SK-N-SH (cell line): ENCODE measurements at regions not wholly inside any gene's neighbourhood (a gene's known extent, or its start where the extent isn't known, plus 50 kb on each side); places are given as distances from the start of the nearest gene placed in this dataset.
A peak's percentile ranks its signal among the peaks of the same experiment; 100 is the strongest.

Source experiments
- CTCF ChIA-PET: fragments of 300-600, 350-600 bp; formaldehyde crosslinking; extraction: SDS; loops from one replicate; lab custom pipeline; 2021; lab: Yijun Ruan, JAX
- POLR2A ChIA-PET: fragments of 350-600 bp; sonication (Branson Sonifier 250); formaldehyde crosslinking; extraction: SDS; loops from one replicate; lab custom pipeline; 2020; ENCODE audit warnings: antibody characterized with exemption, inconsistent platforms; lab: Yijun Ruan, JAX
- DNase-seq: peaks from one replicate; pipeline ENCODE4 v3.0.0; 2012
- H2AFZ ChIP-seq: fragments of 200-600 bp; sonication (generic); 2 replicates; pipeline ENCODE4 v1.8.1; 2016; ENCODE audit warnings: antibody characterized with exemption, mild to moderate bottlenecking, low read depth
- H3F3A ChIP-seq: fragments of 200-600 bp; sonication (generic); replicated peaks from 2 replicates; pipeline ENCODE3; 2016; ENCODE audit warnings: antibody characterized with exemption, mild to moderate bottlenecking; ENCODE audit not compliant: insufficient read depth
- H3K27ac ChIP-seq, 2 experiments: fragments of 200-500 bp in 1 of 2; fragments of 200-600 bp in 1 of 2; sonication (Bioruptor generic) in 1 of 2; sonication (generic), shearing (Covaris generic) in 1 of 2; 2 replicates each; pipeline versions ENCODE4 v1.5.1 to v1.6.1; 2014 to 2016; ENCODE audit warnings: low read depth in 2 of 2, inconsistent platforms in 1 of 2, low read length in 1 of 2, mild to moderate bottlenecking in 1 of 2, mixed read lengths in 1 of 2
- H3K27me3 ChIP-seq: fragments of 200-600 bp; sonication (generic), shearing (Covaris generic); 2 replicates; pipeline ENCODE4 v1.6.1; 2016; ENCODE audit warnings: mixed run types; ENCODE audit not compliant: insufficient read depth
- H3K36me3 ChIP-seq, 2 experiments: fragments of 200-500 bp in 1 of 2; fragments of 200-600 bp in 1 of 2; sonication (Bioruptor generic) in 1 of 2; sonication (generic) in 1 of 2; replicated peaks in 1 of 2; 2 replicates each; pipeline versions ENCODE3 to v1.5.1; 2014 to 2016; ENCODE audit warnings: low read length in 1 of 2, mild to moderate bottlenecking in 1 of 2; ENCODE audit not compliant: insufficient read depth in 2 of 2, control insufficient read depth in 1 of 2
- H3K4me1 ChIP-seq, 2 experiments: fragments of 200-500 bp in 1 of 2; fragments of 200-600 bp in 1 of 2; sonication (Bioruptor generic) in 1 of 2; sonication (generic), shearing (Covaris generic) in 1 of 2; 2 replicates each; pipeline versions ENCODE4 v1.5.1 to v1.6.1; 2014 to 2016; ENCODE audit warnings: low read depth in 1 of 2, low read length in 1 of 2, mixed run types in 1 of 2; ENCODE audit not compliant: insufficient read depth in 2 of 2, control insufficient read depth in 1 of 2
- H3K4me2 ChIP-seq: fragments of 200-600 bp; sonication (generic), shearing (Covaris generic); 2 replicates; pipeline ENCODE4 v1.6.1; 2017; ENCODE audit warnings: mixed run types
- H3K4me3 ChIP-seq, 2 experiments: fragments of 200-500 bp in 1 of 2; fragments of 200-600 bp in 1 of 2; sonication (Bioruptor generic) in 1 of 2; sonication (generic), shearing (Covaris generic) in 1 of 2; 2 replicates each; pipeline versions ENCODE4 v1.5.1 to v1.8.1; 2014 to 2016; ENCODE audit warnings: low read depth in 2 of 2, inconsistent platforms in 1 of 2, low read length in 1 of 2, mild to moderate bottlenecking in 1 of 2, mixed read lengths in 1 of 2, moderate library complexity in 1 of 2
- H3K79me2 ChIP-seq: fragments of 200-600 bp; sonication (generic); 2 replicates; pipeline ENCODE4 v1.8.1; 2017; ENCODE audit warnings: mild to moderate bottlenecking; ENCODE audit not compliant: insufficient read depth
- H3K9ac ChIP-seq: fragments of 200-600 bp; sonication (generic); 2 replicates; pipeline ENCODE4 v1.6.1; 2017; ENCODE audit warnings: mixed run types
- H3K9me2 ChIP-seq: fragments of 200-600 bp; sonication (generic); 2 replicates; pipeline ENCODE4 v1.6.1; 2017; ENCODE audit warnings: mixed run types
- H3K9me3 ChIP-seq: fragments of 200-600 bp; sonication (generic); 2 replicates; pipeline ENCODE4 v1.6.1; 2017; ENCODE audit warnings: mixed run types, mild to moderate bottlenecking, moderate library complexity
- H4K20me1 ChIP-seq: fragments of 200-600 bp; sonication (generic); 2 replicates; pipeline ENCODE4 v1.6.1; 2017; ENCODE audit warnings: mild to moderate bottlenecking, mixed run types; ENCODE audit not compliant: insufficient read depth
- CHD2 ChIP-seq: fragments of 150-350 bp; IDR thresholded peaks from 2 replicates; pipeline ENCODE4 v1.6.1; 2018; ENCODE audit warnings: low read length; ENCODE audit not compliant: partially characterized antibody
- CTCF ChIP-seq: fragments of 200-600 bp; sonication (generic); IDR thresholded peaks from 2 replicates; pipeline ENCODE4 v1.6.1; 2017; ENCODE audit warnings: antibody characterized with exemption, mild to moderate bottlenecking, moderate library complexity
- ELF1 ChIP-seq: IDR thresholded peaks from 2 replicates; pipeline ENCODE4 v1.4.0; 2012
- EP300 ChIP-seq, 2 experiments: IDR thresholded peaks; 2 replicates each; pipeline versions ENCODE4 v1.4.0 to v1.6.1; 2012; ENCODE audit warnings: borderline replicate concordance in 1 of 2, low read depth in 1 of 2, low read length in 1 of 2
- EZH2phosphoT487 ChIP-seq: fragments of 200-600 bp; sonication (generic); IDR thresholded peaks from 2 replicates; pipeline ENCODE4 v1.6.1; 2017; ENCODE audit warnings: low read depth, mixed run types, mild to moderate bottlenecking, antibody characterized with exemption, moderate library complexity, borderline replicate concordance
- FOXJ3 ChIP-seq: sonication (generic); formaldehyde crosslinking; IDR thresholded peaks from 2 replicates; pipeline ENCODE4 v1.5.1; 2020; ENCODE audit warnings: mild to moderate bottlenecking, missing genetic modification reagents
- FOXM1 ChIP-seq: IDR thresholded peaks from 2 replicates; pipeline ENCODE4 v1.4.0; 2012; ENCODE audit warnings: low read depth, mild to moderate bottlenecking
- GABPA ChIP-seq: IDR thresholded peaks from 2 replicates; pipeline ENCODE4 v1.4.0; 2012; ENCODE audit warnings: low read depth, mild to moderate bottlenecking
- GATA2 ChIP-seq: sonication (generic); formaldehyde crosslinking; IDR thresholded peaks from 2 replicates; pipeline ENCODE4 v1.5.0; 2020; ENCODE audit warnings: mild to moderate bottlenecking, missing genetic modification reagents
- IRF3 ChIP-seq: fragments of 150-350 bp; IDR thresholded peaks from 2 replicates; pipeline ENCODE4 v1.6.1; 2016; ENCODE audit warnings: mild to moderate bottlenecking, low read depth, low read length
- MAX ChIP-seq: IDR thresholded peaks from 2 replicates; pipeline ENCODE4 v1.4.0; 2012; ENCODE audit warnings: low read depth
- NRF1 ChIP-seq: IDR thresholded peaks from 2 replicates; pipeline ENCODE4 v1.6.1; 2012; ENCODE audit warnings: low read depth, mild to moderate bottlenecking, low read length
- RCOR1 ChIP-seq: fragments of 150-350 bp; IDR thresholded peaks from 2 replicates; pipeline ENCODE4 v1.6.1; 2017; ENCODE audit warnings: antibody characterized with exemption, low read length
- REST ChIP-seq: IDR thresholded peaks from 2 replicates; pipeline ENCODE4 v1.6.1; 2012; ENCODE audit warnings: mild to moderate bottlenecking, low read depth, low read length, moderate library complexity
- RFX5 ChIP-seq: IDR thresholded peaks from 2 replicates; pipeline ENCODE4 v1.6.1; 2012; ENCODE audit warnings: mild to moderate bottlenecking, improper control_type of control experiment, low read length
- RXRA ChIP-seq: IDR thresholded peaks from 2 replicates; pipeline ENCODE4 v1.4.0; 2012; ENCODE audit warnings: low read depth, mild to moderate bottlenecking, borderline replicate concordance
- SIN3A ChIP-seq: IDR thresholded peaks from 2 replicates; pipeline ENCODE4 v1.6.1; 2012; ENCODE audit warnings: low read depth, mild to moderate bottlenecking, low read length, moderate library complexity, borderline replicate concordance
- SMC3 ChIP-seq: IDR thresholded peaks from 2 replicates; pipeline ENCODE4 v1.6.1; 2012; ENCODE audit warnings: low read depth, low read length, improper control_type of control experiment
- USF1 ChIP-seq: IDR thresholded peaks from 2 replicates; pipeline ENCODE4 v1.4.0; 2012; ENCODE audit warnings: low read depth, borderline replicate concordance
- USF2 ChIP-seq: fragments of 150-350 bp; IDR thresholded peaks from 2 replicates; pipeline ENCODE4 v1.6.1; 2017; ENCODE audit warnings: antibody characterized with exemption, low read length, low read depth, borderline replicate concordance
- WGBS: methylation state at CpG from one replicate; pipeline ENCODE4 v1.1.6; 2017; ENCODE audit warnings: low lambda C conversion rate; 5-methylcytosine and 5-hydroxymethylcytosine counted together

GRCh38 chr7:25663877-25664276 is 435.6 kb upstream of the NPVF start:
- Histone ChIP-seq H3K9ac (no peak overlapping the region), H3K4me1 (peaks cover 0 to 55% of the 10 kb centered on the region in 2 experiments; a peak in 2 of 4 replicates), H3K9me2 (no peaks in the 10 kb centered on the region), H3K27me3 (no peaks in the 10 kb centered on the region), H3K4me2 (no peak overlapping the region), H3K36me3 (no peaks in the 10 kb centered on the region)
- WGBS, result 25% methylated on average over 4 of the region's 4 CpGs
- CTCF ChIA-PET, result interaction anchor here (1.0 to 2.5 kb wide), 8 partner anchors 41 to 404 kb away, joined by 3 to 11 read pairs (median 4); no protein-coding TSS in a partner anchor
- no peak for TF ChIP-seq EZH2phosphoT487
- TF ChIP-seq EP300 (IDR thresholded peaks at IDR 0.05; ENCODE audit: borderline replicate concordance in 1 of 2, low read depth in 1 of 2, low read length in 1 of 2), result peak in 1 of 2 experiments; percentile 68; a peak in 2 of 4 replicates
- TF ChIP-seq CHD2, result peak; percentile 35
- TF ChIP-seq SMC3, result no peak
- peak; percentile 79 for TF ChIP-seq GATA2
- no peak for TF ChIP-seq GABPA
- no peak for TF ChIP-seq NRF1
- TF ChIP-seq SIN3A, result no peak
- peak; percentile 46; the same call in 1 of the 2 replicates for TF ChIP-seq FOXJ3
- no peak for TF ChIP-seq CTCF
- no peak for TF ChIP-seq FOXM1
- TF ChIP-seq, all 33 proteins: peak for 4
- Histone ChIP-seq H4K20me1 (no peaks in the 10 kb centered on the region), H3K4me3 (no peak overlapping the region), H3K9me3 (no peaks in the 10 kb centered on the region), H2AFZ (no peak overlapping the region), H3K27ac (peak overlapping the region in 1 of 2 experiments; percentile 53; a peak in 2 of 4 replicates), H3K79me2 (no peaks in the 10 kb centered on the region), H3F3A (no peaks in the 10 kb centered on the region)
- POLR2A ChIA-PET, result no interaction called here
- no peak for DNase-seq

GRCh38 chr7:25664593-25664992 is 436.3 kb upstream of the NPVF start:
- no peak for DNase-seq
- CTCF ChIA-PET, result interaction anchor here (1.0 to 1.6 kb wide), 6 partner anchors 42 to 405 kb away, joined by 3 to 4 read pairs (median 4); no protein-coding TSS in a partner anchor

More at GRCh38 chr7:25664593-25664992, 436.3 kb upstream of the NPVF start:
- no peaks in the 10 kb centered on the region for H3K27me3 ChIP-seq
- TF ChIP-seq ELF1, result no peak
- no peak for TF ChIP-seq IRF3
- TF ChIP-seq USF1, result no peak
- TF ChIP-seq RFX5, result no peak
- TF ChIP-seq REST, result no peak
- TF ChIP-seq RXRA, result no peak
- TF ChIP-seq EP300 (IDR thresholded peaks at IDR 0.05; ENCODE audit: borderline replicate concordance in 1 of 2, low read depth in 1 of 2, low read length in 1 of 2), result no peak
- no peak for TF ChIP-seq RCOR1
- TF ChIP-seq MAX, result no peak
- no peak for TF ChIP-seq GABPA
- TF ChIP-seq USF2, result no peak
- TF ChIP-seq, all 33 proteins: peak for 0
- Histone ChIP-seq H3K9ac (no peak overlapping the region), H3K4me3 (no peak overlapping the region), H3K36me3 (no peaks in the 10 kb centered on the region), H3K27ac (no peak overlapping the region), H3K9me3 (no peaks in the 10 kb centered on the region), H3F3A (no peaks in the 10 kb centered on the region), H2AFZ (no peak overlapping the region), H3K4me1 (peaks cover 0 to 56% of the 10 kb centered on the region in 2 experiments; a peak in 2 of 4 replicates), H3K4me2 (no peak overlapping the region), H3K9me2 (no peaks in the 10 kb centered on the region), H4K20me1 (no peaks in the 10 kb centered on the region), H3K79me2 (no peaks in the 10 kb centered on the region)
- POLR2A ChIA-PET, result no interaction called here
- 26% methylated on average over 2 of the region's 2 CpGs for WGBS
